H9 (cell line): ENCODE measurements at regions not wholly inside any gene's neighbourhood (a gene's known extent, or its start where the extent isn't known, plus 50 kb on each side); places are given as distances from the start of the nearest gene placed in this dataset.

Experiments
- DNase-seq: peaks from one replicate; pipeline ENCODE4 v3.0.0-alpha.2; 2017
- H2AFZ ChIP-seq: one replicate; pipeline ENCODE4 v1.6.1; 2013; ENCODE audit warnings: mild to moderate bottlenecking, low read length, control low read depth, moderate library complexity
- H2AK5ac ChIP-seq: 2 replicates; pipeline ENCODE4 v1.6.1; 2013; ENCODE audit warnings: low read length, control low read depth, mixed read lengths; ENCODE audit not compliant: insufficient read length
- H2BK120ac ChIP-seq: one replicate; pipeline ENCODE4 v1.6.1; 2013; ENCODE audit warnings: low read depth, mild to moderate bottlenecking, low read length, control low read depth, inconsistent platforms; ENCODE audit not compliant: poor library complexity, severe bottlenecking
- H2BK12ac ChIP-seq: 2 replicates; pipeline ENCODE4 v1.6.1; 2013; ENCODE audit warnings: low read length, control low read depth, mixed read lengths, low read depth; ENCODE audit not compliant: insufficient read length
- H2BK15ac ChIP-seq: 2 replicates; pipeline ENCODE4 v1.6.1; 2013; ENCODE audit warnings: low read depth, low read length, control low read depth
- H2BK20ac ChIP-seq: one replicate; pipeline ENCODE4 v1.6.1; 2013; ENCODE audit warnings: low read depth, mild to moderate bottlenecking, low read length, control low read depth, inconsistent platforms; ENCODE audit not compliant: poor library complexity, severe bottlenecking
- H2BK5ac ChIP-seq: 2 replicates; pipeline ENCODE4 v1.6.1; 2013; ENCODE audit warnings: low read length, control low read depth, mixed read lengths; ENCODE audit not compliant: insufficient read length
- H3K14ac ChIP-seq: 2 replicates; pipeline ENCODE4 v1.6.1; 2013; ENCODE audit warnings: low read length, control low read depth; ENCODE audit not compliant: insufficient read depth
- H3K18ac ChIP-seq: 2 replicates; pipeline ENCODE4 v1.6.1; 2013; ENCODE audit warnings: low read depth, mild to moderate bottlenecking, mixed read lengths, low read length, control low read depth; ENCODE audit not compliant: insufficient read length
- H3K23ac ChIP-seq: 2 replicates; pipeline ENCODE4 v1.6.1; 2013; ENCODE audit warnings: low read length, control low read depth, mixed read lengths, low read depth; ENCODE audit not compliant: insufficient read length
- H3K23me2 ChIP-seq: 2 replicates; pipeline ENCODE4 v1.6.1; 2013; ENCODE audit warnings: low read depth, mild to moderate bottlenecking, mixed read lengths, low read length, control low read depth; ENCODE audit not compliant: insufficient read length, poor library complexity, severe bottlenecking
- H3K27ac ChIP-seq: 2 replicates; pipeline ENCODE4 v1.5.1; 2013; ENCODE audit warnings: low read length, control low read depth, mixed read lengths, low read depth; ENCODE audit not compliant: insufficient read length
- H3K27me3 ChIP-seq: 2 replicates; pipeline ENCODE4 v1.6.1; 2013; ENCODE audit warnings: low read length, control low read depth, inconsistent platforms; ENCODE audit not compliant: insufficient read depth
- H3K4ac ChIP-seq: 2 replicates; pipeline ENCODE4 v1.6.1; 2013; ENCODE audit warnings: low read depth, mild to moderate bottlenecking, control low read depth, inconsistent platforms, low read length, moderate library complexity
- H3K4me1 ChIP-seq: 2 replicates; pipeline ENCODE4 v1.6.1; 2013; ENCODE audit warnings: low read length, control low read depth, inconsistent platforms; ENCODE audit not compliant: insufficient read depth
- H3K4me2 ChIP-seq: 2 replicates; pipeline ENCODE4 v1.6.1; 2013; ENCODE audit warnings: low read length, control low read depth, mixed read lengths; ENCODE audit not compliant: insufficient read length, insufficient read depth
- H3K56ac ChIP-seq: 2 replicates; pipeline ENCODE4 v1.6.1; 2013; ENCODE audit warnings: low read depth, mild to moderate bottlenecking, mixed read lengths, low read length, control low read depth; ENCODE audit not compliant: insufficient read length
- H3K79me1 ChIP-seq: 2 replicates; pipeline ENCODE4 v1.6.1; 2013; ENCODE audit warnings: low read depth, mild to moderate bottlenecking, moderate library complexity, low read length, control low read depth, inconsistent platforms; ENCODE audit not compliant: insufficient read depth, poor library complexity, severe bottlenecking
- H3K79me2 ChIP-seq: 2 replicates; pipeline ENCODE4 v1.6.1; 2013; ENCODE audit warnings: low read length, control low read depth, inconsistent platforms; ENCODE audit not compliant: insufficient read depth
- H3K9ac ChIP-seq: 2 replicates; pipeline ENCODE4 v1.6.1; 2013; ENCODE audit warnings: low read length, control low read depth, mixed read lengths; ENCODE audit not compliant: insufficient read length; ENCODE audit errors: extremely low read depth
- H3K9me3 ChIP-seq: one replicate; pipeline ENCODE4 v1.6.1; 2013; ENCODE audit warnings: low read depth, low read length, inconsistent platforms; ENCODE audit not compliant: control insufficient read depth
- H3T11ph ChIP-seq: one replicate; pipeline ENCODE4 v1.6.1; 2013; ENCODE audit warnings: mild to moderate bottlenecking, low read length, control low read depth, inconsistent platforms
- H4K20me1 ChIP-seq: one replicate; pipeline ENCODE4 v1.6.1; 2013; ENCODE audit not compliant: control insufficient read depth, insufficient read length, insufficient read depth
- H4K5ac ChIP-seq: 2 replicates; pipeline ENCODE4 v1.6.1; 2013; ENCODE audit warnings: low read depth, mild to moderate bottlenecking, mixed read lengths, low read length, control low read depth; ENCODE audit not compliant: insufficient read length
- H4K8ac ChIP-seq: replicated peaks from 2 replicates; pipeline ENCODE4 v1.6.1; 2013; ENCODE audit warnings: low read length, control low read depth, mixed read lengths, low read depth; ENCODE audit not compliant: insufficient read length
- H4K91ac ChIP-seq: 2 replicates; pipeline ENCODE4 v1.6.1; 2013; ENCODE audit warnings: low read depth, mild to moderate bottlenecking, moderate library complexity, mixed read lengths, low read length, control low read depth; ENCODE audit not compliant: insufficient read length
- H3K27ac Mint-ChIP-seq, 3 experiments: 2 replicates in 2 of 3; 3 replicates in 1 of 3; pipeline ENCODE4 v1.8.0; 2020 to 2021; ENCODE audit warnings: mixed read lengths in 3 of 3, mild to moderate bottlenecking in 1 of 3, moderate library complexity in 1 of 3
- H3K27me3 Mint-ChIP-seq: 2 replicates; pipeline ENCODE4 v1.8.0; 2021; ENCODE audit warnings: low read depth, mild to moderate bottlenecking, moderate library complexity, mixed read lengths
- H3K36me3 Mint-ChIP-seq, 3 experiments: 2 replicates in 2 of 3; 3 replicates in 1 of 3; pipeline ENCODE4 v1.8.0; 2020 to 2021; ENCODE audit warnings: low read depth in 3 of 3, mixed read lengths in 3 of 3; ENCODE audit not compliant: insufficient read depth in 1 of 3
- H3K4me1 Mint-ChIP-seq, 2 experiments: 2 replicates each; pipeline ENCODE4 v1.8.0; 2020; ENCODE audit warnings: mixed read lengths in 2 of 2
- H3K4me3 Mint-ChIP-seq, 2 experiments: 2 replicates in 1 of 2; 3 replicates in 1 of 2; pipeline ENCODE4 v1.8.0; 2020 to 2021; ENCODE audit warnings: mild to moderate bottlenecking in 2 of 2, mixed read lengths in 2 of 2, moderate library complexity in 1 of 2
- H3K9me3 Mint-ChIP-seq, 2 experiments: 2 replicates in 1 of 2; 3 replicates in 1 of 2; pipeline ENCODE4 v1.8.0; 2020; ENCODE audit warnings: mild to moderate bottlenecking in 2 of 2, mixed read lengths in 2 of 2, moderate library complexity in 1 of 2
- WGBS: extraction: QIAGEN DNeasy Blood & Tissue Kit; methylation state at CpG from one replicate; pipeline ENCODE4 v1.1.7; 2013; ENCODE audit warnings: missing lambda C conversion rate, low lambda C conversion rate, mixed read lengths; ENCODE audit not compliant: insufficient read length; ENCODE audit errors: extremely low coverage; 5-methylcytosine and 5-hydroxymethylcytosine counted together
- TF ChIP-seq, protein P1 (sequence below): fragments of 200-600 bp; sonication (generic); conservative IDR thresholded peaks from 3 replicates; pipeline ENCODE4 v1.8.0; 2021; ENCODE audit warnings: antibody characterized with exemption, mild to moderate bottlenecking

DNA sequence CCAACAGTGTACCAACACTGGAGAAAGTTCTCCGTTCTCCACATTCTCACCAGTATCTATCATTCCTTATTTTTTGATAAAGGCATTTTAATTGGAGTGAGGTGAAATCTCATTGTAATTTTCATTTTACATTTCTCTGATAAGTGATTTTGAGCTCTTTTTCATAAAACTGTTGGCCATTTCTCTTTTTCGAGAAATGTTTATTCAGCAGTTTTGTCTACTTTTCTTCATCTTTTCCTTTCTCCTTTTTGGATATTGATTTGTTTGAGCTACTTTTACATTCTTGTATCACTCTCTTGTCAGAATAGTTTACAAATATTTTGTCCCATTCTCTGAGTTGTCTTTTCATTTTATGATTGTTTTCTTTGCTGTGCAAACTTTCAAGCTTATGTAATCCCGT, 555.2 kb downstream of the COL12A1 start:
- WGBS, result no CpG with 5 or more reads among the region's 3 CpGs
- Histone ChIP-seq H3K27me3 (no peaks in the 10 kb centered on the region), H3K14ac (no peak overlapping the region), H3K79me2 (no peaks in the 10 kb centered on the region), H4K20me1 (no peaks in the 10 kb centered on the region), H3K23ac (no peak overlapping the region), H3K27ac (no peak overlapping the region), H2BK5ac (no peak overlapping the region), H2BK120ac (no peak overlapping the region), H2BK15ac (no peak overlapping the region), H3K18ac (no peak overlapping the region), H3K56ac (no peak overlapping the region), H2AFZ (no peak overlapping the region), H3K79me1 (no peaks in the 10 kb centered on the region), H4K8ac (no peak overlapping the region), H2AK5ac (no peak overlapping the region), H3K4me2 (no peak overlapping the region), H4K5ac (no peak overlapping the region), H3K9me3 (no peaks in the 10 kb centered on the region), H3T11ph (no peak overlapping the region), H3K4me1 (no peaks in the 10 kb centered on the region), H2BK12ac (no peak overlapping the region), H3K4ac (no peak overlapping the region), H2BK20ac (no peak overlapping the region), H3K23me2 (no peaks in the 10 kb centered on the region), H4K91ac (no peak overlapping the region), H3K9ac (no peak overlapping the region)
- Mint-ChIP-seq H3K36me3 (0 out of 7 replicates have a peak, but pooled peaks cover 0 to 4% (median 0%) of the 10 kb centered on the region in 3 experiments), H3K27me3 (no peaks in the 10 kb centered on the region; the same call in 1 of the 2 replicates), H3K4me1 (peaks cover 3% of the 10 kb centered on the region in 2 experiments), H3K9me3 (0 out of 5 replicates have a peak, but pooled peaks cover 0 to 1% of the 10 kb centered on the region in 2 experiments), H3K27ac (no peak overlapping the region; a peak in 1 of 7 replicates), H3K4me3 (no peak overlapping the region)
- TF ChIP-seq, protein P1, sequence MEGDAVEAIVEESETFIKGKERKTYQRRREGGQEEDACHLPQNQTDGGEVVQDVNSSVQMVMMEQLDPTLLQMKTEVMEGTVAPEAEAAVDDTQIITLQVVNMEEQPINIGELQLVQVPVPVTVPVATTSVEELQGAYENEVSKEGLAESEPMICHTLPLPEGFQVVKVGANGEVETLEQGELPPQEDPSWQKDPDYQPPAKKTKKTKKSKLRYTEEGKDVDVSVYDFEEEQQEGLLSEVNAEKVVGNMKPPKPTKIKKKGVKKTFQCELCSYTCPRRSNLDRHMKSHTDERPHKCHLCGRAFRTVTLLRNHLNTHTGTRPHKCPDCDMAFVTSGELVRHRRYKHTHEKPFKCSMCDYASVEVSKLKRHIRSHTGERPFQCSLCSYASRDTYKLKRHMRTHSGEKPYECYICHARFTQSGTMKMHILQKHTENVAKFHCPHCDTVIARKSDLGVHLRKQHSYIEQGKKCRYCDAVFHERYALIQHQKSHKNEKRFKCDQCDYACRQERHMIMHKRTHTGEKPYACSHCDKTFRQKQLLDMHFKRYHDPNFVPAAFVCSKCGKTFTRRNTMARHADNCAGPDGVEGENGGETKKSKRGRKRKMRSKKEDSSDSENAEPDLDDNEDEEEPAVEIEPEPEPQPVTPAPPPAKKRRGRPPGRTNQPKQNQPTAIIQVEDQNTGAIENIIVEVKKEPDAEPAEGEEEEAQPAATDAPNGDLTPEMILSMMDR, result no peak
- DNase-seq, result no peak
